Tibial nerve (tissue), 4 donors: ENCODE measurements at regions not wholly inside any gene's neighbourhood (a gene's known extent, or its start where the extent isn't known, plus 50 kb on each side); places are given as distances from the start of the nearest gene placed in this dataset.
A peak's percentile ranks its signal among the peaks of the same experiment; 100 is the strongest.
"Not testable (repeated sequence)": the region's sequence is repeated elsewhere in the genome, so short reads cannot be mapped to it uniquely, and the experiment has no call there.

Experiments used
- DNase-seq, 2 donors: peaks; one replicate each; pipeline ENCODE4 v3.0.0-alpha.2; 2019; ENCODE audit warnings: low spot score in 2 of 2
- H3K27ac ChIP-seq, 4 donors: fragments of 200-600 bp; sonication (generic) in 3 of 4; one replicate each; pipeline ENCODE4 v1.5.1; 2017 to 2019; ENCODE audit warnings: mild to moderate bottlenecking in 1 of 4
- H3K27me3 ChIP-seq, 2 donors: fragments of 200-600 bp; sonication (generic) in 1 of 2; one replicate each; pipeline versions ENCODE4 v1.5.1 to v1.6.0; 2017 to 2019
- H3K36me3 ChIP-seq, 3 donors: fragments of 200-600 bp; sonication (generic); one replicate each; pipeline ENCODE4 v1.5.1; 2018 to 2019
- H3K4me1 ChIP-seq, 4 donors: fragments of 200-600 bp; sonication (generic) in 3 of 4; one replicate each; pipeline ENCODE4 v1.5.1; 2017 to 2019
- H3K4me3 ChIP-seq, 4 donors: fragments of 200-600 bp; sonication (generic) in 3 of 4; one replicate each; pipeline ENCODE4 v1.5.1; 2017 to 2019; ENCODE audit warnings: mild to moderate bottlenecking in 1 of 4, moderate library complexity in 1 of 4
- H3K9me3 ChIP-seq, 4 donors: fragments of 200-600 bp; sonication (generic) in 3 of 4; one replicate each; pipeline ENCODE4 v1.5.1; 2017 to 2019
- EP300 ChIP-seq, 2 donors: sonication (generic); formaldehyde crosslinking; IDR thresholded peaks; one replicate each; pipeline ENCODE4 v1.6.1; 2017; ENCODE audit warnings: antibody characterized with exemption in 2 of 2, mild to moderate bottlenecking in 1 of 2
- POLR2A ChIP-seq, 2 donors: fragments of 450-650 bp; IDR thresholded peaks; one replicate each; pipeline ENCODE4 v1.6.1; 2017; ENCODE audit warnings: antibody characterized with exemption in 2 of 2, mild to moderate bottlenecking in 2 of 2, moderate library complexity in 2 of 2
- WGBS, 2 donors: methylation state at CpG; one replicate each; pipeline ENCODE4 v1.1.5; 2018; 5-methylcytosine and 5-hydroxymethylcytosine counted together
- TF ChIP-seq, protein P1 (sequence below), 5 experiments: fragments of 200-600 bp in 3 of 5; fragments of 450-650 bp in 2 of 5; sonication (generic) in 3 of 5; IDR thresholded peaks; one replicate each; pipeline ENCODE4 v1.5.1; 2016 to 2019; ENCODE audit warnings: antibody characterized with exemption in 5 of 5, mild to moderate bottlenecking in 3 of 5, moderate library complexity in 2 of 5

DNA sequence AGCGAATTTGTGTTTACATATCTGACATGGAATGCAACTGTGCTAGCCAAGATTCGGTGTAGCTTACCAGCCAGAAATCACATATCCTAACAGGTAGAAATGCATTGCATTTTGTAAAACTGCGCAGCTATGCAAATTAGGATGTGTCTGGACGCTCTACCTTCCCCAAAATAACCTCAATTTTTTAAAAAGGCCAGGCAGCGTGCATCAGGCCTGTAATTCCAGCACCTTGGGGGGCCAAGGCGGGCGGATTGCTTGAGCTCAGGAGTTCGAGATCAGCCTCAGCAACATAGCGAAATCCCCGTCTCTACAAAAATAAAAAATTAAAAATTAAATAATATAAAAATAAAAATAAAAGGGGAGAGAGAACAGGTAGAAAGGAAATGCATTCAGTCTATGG, 305.0 kb downstream of the TYW1 start:
- peaks cover 0 to 15% (median 0%) of the 10 kb centered on the region in 3 donors for H3K36me3 ChIP-seq
- H3K27ac ChIP-seq = peak overlapping the region; percentile 78 to 97 (median 96)
- TF ChIP-seq EP300 (IDR thresholded peaks at IDR 0.05) = no peak
- TF ChIP-seq, protein P1, sequence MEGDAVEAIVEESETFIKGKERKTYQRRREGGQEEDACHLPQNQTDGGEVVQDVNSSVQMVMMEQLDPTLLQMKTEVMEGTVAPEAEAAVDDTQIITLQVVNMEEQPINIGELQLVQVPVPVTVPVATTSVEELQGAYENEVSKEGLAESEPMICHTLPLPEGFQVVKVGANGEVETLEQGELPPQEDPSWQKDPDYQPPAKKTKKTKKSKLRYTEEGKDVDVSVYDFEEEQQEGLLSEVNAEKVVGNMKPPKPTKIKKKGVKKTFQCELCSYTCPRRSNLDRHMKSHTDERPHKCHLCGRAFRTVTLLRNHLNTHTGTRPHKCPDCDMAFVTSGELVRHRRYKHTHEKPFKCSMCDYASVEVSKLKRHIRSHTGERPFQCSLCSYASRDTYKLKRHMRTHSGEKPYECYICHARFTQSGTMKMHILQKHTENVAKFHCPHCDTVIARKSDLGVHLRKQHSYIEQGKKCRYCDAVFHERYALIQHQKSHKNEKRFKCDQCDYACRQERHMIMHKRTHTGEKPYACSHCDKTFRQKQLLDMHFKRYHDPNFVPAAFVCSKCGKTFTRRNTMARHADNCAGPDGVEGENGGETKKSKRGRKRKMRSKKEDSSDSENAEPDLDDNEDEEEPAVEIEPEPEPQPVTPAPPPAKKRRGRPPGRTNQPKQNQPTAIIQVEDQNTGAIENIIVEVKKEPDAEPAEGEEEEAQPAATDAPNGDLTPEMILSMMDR (IDR thresholded peaks at IDR 0.05) = no peak
- no peak for TF ChIP-seq POLR2A (IDR thresholded peaks at IDR 0.05)
- H3K4me3 ChIP-seq = peak overlapping the region; percentile 53 to 90 (median 86)
- no peak for DNase-seq
- no peaks in the 10 kb centered on the region for H3K27me3 ChIP-seq
- H3K4me1 ChIP-seq = peaks cover 0 to 11% (median 2%) of the 10 kb centered on the region in 4 donors
- WGBS, 2 donors = 44 to 46% methylated on average over 10 of the region's 10 CpGs
- H3K9me3 ChIP-seq = no peaks in the 10 kb centered on the region

DNA sequence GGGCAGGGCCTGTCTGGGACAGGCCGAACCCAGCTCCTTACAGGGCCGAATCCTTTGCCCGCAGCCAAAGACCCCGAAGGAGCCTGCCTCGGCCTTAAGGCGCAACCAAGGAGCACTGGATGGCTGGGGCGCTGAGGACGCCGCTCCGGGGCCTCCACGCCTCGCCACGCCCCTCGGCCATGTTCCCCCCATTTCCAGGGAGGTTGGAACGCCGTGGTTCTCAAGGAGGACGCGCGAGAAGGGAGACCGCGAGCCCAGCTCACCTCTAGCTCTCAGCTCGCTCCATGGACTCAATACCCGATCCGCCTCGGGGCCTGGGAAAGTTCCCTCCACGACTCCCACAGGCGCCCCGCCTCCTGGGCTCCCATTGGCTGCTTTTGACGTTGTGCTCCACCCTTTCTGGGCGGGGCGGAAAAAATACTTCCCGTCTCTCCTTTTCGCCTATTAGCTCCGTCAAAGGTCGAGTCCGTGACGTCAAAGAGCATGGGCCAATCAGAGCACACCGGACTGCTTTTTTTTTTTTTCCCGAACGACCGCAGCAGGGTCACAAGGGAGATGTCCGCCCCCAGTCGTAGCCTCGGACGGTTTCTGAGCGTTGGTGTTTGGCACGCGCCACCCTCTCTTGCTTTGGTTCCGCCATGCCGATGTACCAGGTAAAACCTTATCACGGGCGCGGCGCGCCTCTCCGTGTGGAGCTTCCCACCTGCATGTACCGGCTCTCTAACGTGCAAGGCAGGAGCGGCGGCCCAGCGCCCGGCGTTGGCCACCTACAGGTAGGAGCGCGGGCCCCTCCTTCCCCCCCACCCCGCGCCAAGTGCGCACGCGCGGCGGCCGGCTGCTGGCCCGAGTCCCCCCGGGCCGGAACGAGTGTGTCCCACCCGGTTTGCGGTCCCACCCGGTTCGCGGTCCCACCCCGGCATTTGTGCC, 305.7 kb downstream of the TYW1 start:
- H3K4me3 ChIP-seq = peak overlapping the region; percentile 53 to 90 (median 86)
- TF ChIP-seq EP300 (IDR thresholded peaks at IDR 0.05) (peak; percentile 24 to 75), POLR2A (IDR thresholded peaks at IDR 0.05) (peak; percentile 16 to 73)
- TF ChIP-seq, protein P1 (IDR thresholded peaks at IDR 0.05) = peak; percentile 27 to 78 (median 29)
- no peaks in the 10 kb centered on the region for H3K9me3 ChIP-seq
- DNase-seq = peak; percentile 99 to 100
- 0 to 1% methylated on average over 48 to 68 of the region's 83 CpGs for WGBS, 2 donors
- H3K36me3 ChIP-seq = peaks cover 0 to 22% (median under 1%) of the 10 kb centered on the region in 3 donors
- H3K4me1 ChIP-seq = peaks cover 0 to 11% (median 2%) of the 10 kb centered on the region in 4 donors
- H3K27me3 ChIP-seq = no peaks in the 10 kb centered on the region
- H3K27ac ChIP-seq = peak overlapping the region; percentile 78 to 97 (median 96)

DNA sequence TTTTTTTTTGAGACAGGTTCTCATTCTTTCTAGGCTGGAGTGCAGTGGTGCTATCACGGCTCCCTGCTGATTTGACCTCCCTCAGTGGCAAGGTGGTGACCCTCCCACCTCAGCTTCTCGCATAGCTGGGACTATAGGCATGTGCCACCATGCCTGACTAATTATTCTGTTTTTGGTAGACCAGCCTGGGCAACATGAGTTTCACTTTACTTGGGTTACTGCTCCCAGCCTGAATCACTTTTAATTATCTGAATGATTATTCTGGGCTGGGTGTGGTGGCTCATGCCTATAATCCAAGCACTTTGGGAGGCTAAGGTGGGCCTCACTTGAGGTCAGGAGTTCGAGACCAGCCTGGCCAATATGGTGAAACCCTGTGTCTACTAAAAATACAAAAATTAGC, 308.2 kb downstream of the TYW1 start:
- H3K27ac ChIP-seq, DNase-seq, H3K9me3 ChIP-seq, H3K27me3 ChIP-seq, H3K4me3 ChIP-seq: not testable (repeated sequence)
- Histone ChIP-seq H3K36me3 (peaks cover 0 to 47% (median 4%) of the 10 kb centered on the region in 3 donors), H3K4me1 (peaks cover 0 to 11% (median 2%) of the 10 kb centered on the region in 4 donors)
- WGBS, 2 donors = 86 to 93% methylated on average over 3 of the region's 3 CpGs

DNA sequence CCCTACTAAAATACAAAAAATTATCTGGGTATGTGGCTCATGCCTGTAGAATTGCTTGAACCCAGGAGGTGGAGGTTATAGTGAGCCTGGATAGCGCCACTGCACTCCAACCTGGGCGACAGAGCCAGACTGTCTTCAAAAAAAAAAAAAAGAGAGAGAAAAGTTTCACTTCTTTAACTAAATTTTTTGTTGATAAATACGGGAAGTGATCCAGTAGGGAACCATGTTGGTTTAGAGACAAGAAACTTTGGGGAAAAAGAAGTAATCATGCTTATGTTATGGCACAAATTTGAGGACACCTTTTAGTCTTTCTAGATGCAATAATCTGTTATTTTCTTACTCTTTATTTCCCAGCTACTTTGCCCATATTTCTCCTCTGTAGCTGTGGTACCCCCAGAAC, 309.7 kb downstream of the TYW1 start:
- Histone ChIP-seq H3K9me3 (no peaks in the 10 kb centered on the region), H3K36me3 (peaks cover 0 to 62% (median 4%) of the 10 kb centered on the region in 3 donors), H3K27me3 (no peaks in the 10 kb centered on the region), H3K27ac (no peak overlapping the region), H3K4me3 (no peak overlapping the region), H3K4me1 (peaks cover 0 to 8% (median 2%) of the 10 kb centered on the region in 4 donors)
- no peak for DNase-seq
- no peak for TF ChIP-seq EP300 (IDR thresholded peaks at IDR 0.05)
- no peak for TF ChIP-seq POLR2A (IDR thresholded peaks at IDR 0.05)
- TF ChIP-seq, protein P1 (IDR thresholded peaks at IDR 0.05) = no peak
- WGBS, 2 donors = 77 to 89% methylated on average over 3 of the region's 3 CpGs

DNA sequence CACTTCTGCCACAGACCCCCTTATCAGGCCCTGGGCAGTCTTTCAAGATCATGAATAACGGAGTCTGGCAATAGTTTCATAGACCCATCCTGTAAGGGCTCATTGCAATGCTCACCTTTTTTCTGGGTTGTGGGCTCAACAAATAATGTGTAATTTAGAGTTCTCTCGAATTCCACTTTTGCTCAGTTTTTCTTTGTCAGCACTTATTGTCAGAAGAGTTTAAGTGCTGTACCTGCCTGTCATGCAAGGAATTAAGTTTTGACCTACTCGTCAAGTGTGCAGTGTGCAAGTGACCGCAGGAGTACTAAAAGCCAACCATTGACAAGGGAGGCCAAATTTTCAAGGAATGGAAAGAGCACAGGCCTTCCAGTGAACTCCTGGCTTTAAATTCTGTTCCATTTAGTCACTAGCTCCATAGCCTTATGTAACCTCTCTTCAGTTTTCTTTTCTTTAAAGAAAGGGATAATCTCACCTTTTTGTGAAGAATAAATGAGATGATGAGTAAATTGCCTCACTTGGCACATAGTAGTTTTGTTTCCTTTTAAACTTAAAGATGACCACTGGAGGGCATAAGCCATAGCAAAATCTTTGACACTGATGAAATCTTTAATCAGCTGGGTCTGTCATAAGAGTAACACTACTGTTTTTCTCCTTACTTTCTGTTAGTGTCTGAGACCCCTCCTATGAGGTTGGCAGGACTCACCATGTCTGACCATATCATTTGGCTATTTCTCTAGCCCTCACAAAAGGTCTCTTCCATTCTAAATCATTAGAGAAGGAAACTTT, 313.3 kb downstream of the TYW1 start:
- TF ChIP-seq EP300 (IDR thresholded peaks at IDR 0.05) (no peak), POLR2A (IDR thresholded peaks at IDR 0.05) (no peak)
- TF ChIP-seq, protein P1 (IDR thresholded peaks at IDR 0.05) = no peak
- Histone ChIP-seq H3K36me3 (peaks cover 0 to 97% (median 4%) of the 10 kb centered on the region in 3 donors), H3K27me3 (no peaks in the 10 kb centered on the region)

More for the DNA sequence above, 313.3 kb downstream of the TYW1 start:
- no peak for DNase-seq
- Histone ChIP-seq H3K27ac (no peak overlapping the region), H3K9me3 (no peaks in the 10 kb centered on the region), H3K4me3 (no peak overlapping the region), H3K4me1 (peaks cover 0 to 2% (median 0%) of the 10 kb centered on the region in 4 donors)
- 90 to 91% methylated on average over 4 of the region's 4 CpGs for WGBS, 2 donors
